Upper lobe of left lung (tissue), 6 donors: ENCODE measurements at regions not wholly inside any gene's neighbourhood (a gene's known extent, or its start where the extent isn't known, plus 50 kb on each side); places are given as distances from the start of the nearest gene placed in this dataset.

Experiments used
- ATAC-seq, 2 donors: fragments of 200-7000 bp; cut with Tn5 transposase; one replicate each; pipeline ENCODE4 v1.9.1; 2022; ENCODE audit warnings: mild to moderate bottlenecking in 2 of 2, moderate library complexity in 2 of 2; ENCODE audit not compliant: low FRiP score in 2 of 2
- DNase-seq, 2 donors: peaks; one replicate each; pipeline ENCODE4 v3.0.0-alpha.2; 2019 to 2020
- H3K27ac ChIP-seq, 4 donors: fragments of 200-600 bp; sonication (generic); one replicate each; pipeline ENCODE4 v1.5.1; 2016 to 2019
- H3K27me3 ChIP-seq, 4 donors: fragments of 200-600 bp; sonication (generic); one replicate each; pipeline ENCODE4 v1.5.1; 2017 to 2019
- H3K36me3 ChIP-seq, 4 donors: fragments of 200-600 bp; sonication (generic); one replicate each; pipeline ENCODE4 v1.5.1; 2016 to 2019
- H3K4me1 ChIP-seq, 4 donors: fragments of 200-600 bp; sonication (generic); one replicate each; pipeline ENCODE4 v1.5.1; 2018 to 2019
- H3K4me3 ChIP-seq, 4 donors: fragments of 200-600 bp; sonication (generic); one replicate each; pipeline ENCODE4 v1.5.1; 2017 to 2019; ENCODE audit warnings: mild to moderate bottlenecking in 2 of 4, moderate library complexity in 1 of 4
- H3K9me3 ChIP-seq, 4 donors: fragments of 200-600 bp; sonication (generic); one replicate each; pipeline ENCODE4 v1.5.1; 2018 to 2019
- CTCF ChIP-seq, 6 experiments: fragments of 450-650 bp in 4 of 6; fragments of 200-600 bp in 2 of 6; sonication (generic) in 2 of 6; IDR thresholded peaks; one replicate each; pipeline ENCODE4 v1.5.1; 2016 to 2019; ENCODE audit warnings: antibody characterized with exemption in 6 of 6
- EP300 ChIP-seq, 4 donors: sonication (generic); formaldehyde crosslinking; IDR thresholded peaks; one replicate each; pipeline ENCODE4 v1.5.1; 2017; ENCODE audit warnings: antibody characterized with exemption in 4 of 4, control low read depth in 2 of 4
- POLR2A ChIP-seq, 4 donors: fragments of 450-650 bp; IDR thresholded peaks; one replicate each; pipeline ENCODE4 v1.5.1; 2016 to 2017; ENCODE audit warnings: antibody characterized with exemption in 4 of 4, mild to moderate bottlenecking in 2 of 4
- POLR2AphosphoS5 ChIP-seq, 2 donors: sonication (generic); formaldehyde crosslinking; IDR thresholded peaks; one replicate each; pipeline ENCODE4 v1.5.1; 2017; ENCODE audit warnings: antibody characterized with exemption in 2 of 2
- WGBS, 2 donors: methylation state at CpG; one replicate each; pipeline ENCODE4 v1.1.5; 2017 to 2018; 5-methylcytosine and 5-hydroxymethylcytosine counted together
- donor health status: DM: no; HTN: no; CAD: no; lungs with moderate emphysema.
- donor health status: DM: no; HTN: yes; CAD: no; lungs with severe emphysema.

DNA sequence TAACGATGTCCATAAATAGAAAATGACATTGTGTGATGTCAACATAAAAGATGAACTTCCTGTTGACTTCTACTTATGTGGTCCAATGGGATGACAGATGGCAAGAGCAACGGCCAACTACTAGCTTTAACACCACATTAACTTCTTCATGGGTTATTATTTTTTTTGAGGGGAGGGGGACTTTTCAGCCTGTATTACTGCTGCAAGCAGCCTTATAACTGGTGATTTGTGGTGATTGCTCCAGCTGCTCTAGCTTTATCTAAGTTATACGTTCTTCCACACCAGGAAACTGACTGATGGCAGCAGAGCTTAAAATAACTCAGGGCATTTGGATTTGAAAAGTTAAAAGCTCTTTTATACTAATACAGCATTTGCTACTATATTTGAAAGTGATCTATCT lies 228.8 kb upstream of the B3GALT2 start:
- DNase-seq: no peak
- 54 to 55% methylated on average over 3 of the region's 3 CpGs for WGBS, 2 donors

DNA sequence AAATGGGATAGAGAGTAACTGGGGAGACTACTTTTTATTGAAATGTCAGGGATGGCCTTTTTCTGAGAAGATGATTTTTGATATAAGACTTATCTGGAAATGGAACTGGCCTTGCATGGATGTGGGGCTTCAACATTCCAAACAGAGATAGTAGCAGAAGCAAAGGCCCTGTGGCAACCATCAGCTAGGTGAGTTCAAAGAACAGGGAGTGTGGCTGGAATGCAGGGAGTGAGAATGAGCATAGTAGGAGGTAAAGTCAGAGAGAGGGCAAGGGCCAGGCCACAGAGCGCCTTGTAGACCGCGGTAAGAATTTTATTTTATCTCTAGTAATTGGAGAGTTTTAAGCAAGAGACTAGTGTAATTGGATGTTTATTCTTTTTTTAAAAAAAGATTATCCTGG lies 227.0 kb upstream of the B3GALT2 start:
- H3K27me3 ChIP-seq: no peaks in the 10 kb centered on the region
- WGBS, 2 donors: 99% methylated on average over 3 of the region's 3 CpGs
- H3K4me3 ChIP-seq: no peak overlapping the region
- H3K27ac ChIP-seq: no peak overlapping the region
- no peak for DNase-seq
- no peaks in the 10 kb centered on the region for H3K9me3 ChIP-seq
- H3K4me1 ChIP-seq: peaks cover 3 to 13% (median 11%) of the 10 kb centered on the region in 4 donors
- ATAC-seq: no peak
- H3K36me3 ChIP-seq: no peaks in the 10 kb centered on the region
- no peak for TF ChIP-seq POLR2AphosphoS5 (IDR thresholded peaks at IDR 0.05)
- TF ChIP-seq POLR2A (IDR thresholded peaks at IDR 0.05): no peak
- no peak for TF ChIP-seq EP300 (IDR thresholded peaks at IDR 0.05)
- TF ChIP-seq CTCF (IDR thresholded peaks at IDR 0.05): no peak

More for the DNA sequence above, 228.8 kb upstream of the B3GALT2 start:
- no peak overlapping the region for H3K4me3 ChIP-seq
- H3K9me3 ChIP-seq: no peaks in the 10 kb centered on the region
- no peak overlapping the region for H3K27ac ChIP-seq
- TF ChIP-seq EP300 (IDR thresholded peaks at IDR 0.05): no peak
- no peak for TF ChIP-seq POLR2A (IDR thresholded peaks at IDR 0.05)
- TF ChIP-seq POLR2AphosphoS5 (IDR thresholded peaks at IDR 0.05): no peak
- TF ChIP-seq CTCF (IDR thresholded peaks at IDR 0.05): no peak
- H3K36me3 ChIP-seq: no peaks in the 10 kb centered on the region
- no peaks in the 10 kb centered on the region for H3K27me3 ChIP-seq
- ATAC-seq: no peak
- peaks cover 9 to 18% (median 11%) of the 10 kb centered on the region in 4 donors for H3K4me1 ChIP-seq

GRCh38 chr1:193412748-193413147 lies 226.3 kb upstream of the B3GALT2 start:
- Histone ChIP-seq H3K4me3 (no peak overlapping the region), H3K4me1 (peaks cover 0 to 7% (median 5%) of the 10 kb centered on the region in 4 donors), H3K27me3 (no peaks in the 10 kb centered on the region), H3K27ac (no peak overlapping the region), H3K36me3 (no peaks in the 10 kb centered on the region), H3K9me3 (no peaks in the 10 kb centered on the region)
- TF ChIP-seq POLR2AphosphoS5 (IDR thresholded peaks at IDR 0.05) (no peak), POLR2A (IDR thresholded peaks at IDR 0.05) (no peak)
- 94 to 95% methylated on average over 1 of the region's 1 CpG for WGBS, 2 donors
- ATAC-seq: no peak
- DNase-seq: no peak

GRCh38 chr1:193411714-193412113 lies 225.3 kb upstream of the B3GALT2 start:
- DNase-seq: no peak
- Histone ChIP-seq H3K27ac (no peak overlapping the region), H3K27me3 (no peaks in the 10 kb centered on the region), H3K36me3 (no peaks in the 10 kb centered on the region), H3K4me1 (peaks cover 0 to 5% (median 2%) of the 10 kb centered on the region in 4 donors), H3K4me3 (no peak overlapping the region), H3K9me3 (no peaks in the 10 kb centered on the region)
- no peak for TF ChIP-seq CTCF (IDR thresholded peaks at IDR 0.05)
- TF ChIP-seq POLR2AphosphoS5 (IDR thresholded peaks at IDR 0.05): no peak
- no peak for TF ChIP-seq POLR2A (IDR thresholded peaks at IDR 0.05)
- no peak for TF ChIP-seq EP300 (IDR thresholded peaks at IDR 0.05)
- no peak for ATAC-seq
- 68% methylated on average over 5 of the region's 5 CpGs for WGBS, 2 donors

DNA sequence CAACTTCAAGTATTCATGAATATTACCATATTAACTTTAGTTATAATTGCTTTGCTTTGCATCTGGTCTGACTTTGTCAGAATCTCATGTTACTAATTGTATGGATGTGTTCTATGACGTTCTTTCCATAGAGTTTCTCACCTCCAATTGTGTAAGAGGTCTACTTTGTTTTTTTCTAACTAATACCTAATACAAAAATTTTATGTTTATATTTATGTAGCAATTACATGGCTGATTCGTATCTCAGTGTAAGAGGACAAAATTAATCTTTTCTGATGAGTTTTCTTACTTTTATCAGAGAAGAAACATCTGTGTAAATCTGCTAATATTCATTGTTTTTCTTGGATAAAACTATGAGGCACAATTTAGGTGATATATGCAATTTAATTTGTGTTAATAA lies 224.8 kb upstream of the B3GALT2 start:
- Histone ChIP-seq H3K4me1 (peaks cover 0 to 6% (median 2%) of the 10 kb centered on the region in 4 donors), H3K36me3 (no peaks in the 10 kb centered on the region), H3K27me3 (no peaks in the 10 kb centered on the region), H3K27ac (no peak overlapping the region), H3K4me3 (no peak overlapping the region), H3K9me3 (no peaks in the 10 kb centered on the region)
- TF ChIP-seq EP300 (IDR thresholded peaks at IDR 0.05): no peak
- TF ChIP-seq CTCF (IDR thresholded peaks at IDR 0.05): no peak
- no peak for TF ChIP-seq POLR2A (IDR thresholded peaks at IDR 0.05)
- no peak for TF ChIP-seq POLR2AphosphoS5 (IDR thresholded peaks at IDR 0.05)
- WGBS, 2 donors: 81 to 82% methylated on average over 2 of the region's 2 CpGs
- DNase-seq (no peak), ATAC-seq (no peak)
